GM21576 (cell line): ENCODE measurements at regions not wholly inside any gene's neighbourhood (a gene's known extent, or its start where the extent isn't known, plus 50 kb on each side); places are given as distances from the start of the nearest gene placed in this dataset.
A peak's percentile ranks its signal among the peaks of the same experiment; 100 is the strongest.

Experiments used
- ATAC-seq: cut with Tn5 transposase; IDR thresholded peaks from one replicate; pipeline ENCODE4 v1.9.1; 2021; ENCODE audit warnings: mild to moderate bottlenecking, moderate library complexity; ENCODE audit not compliant: unreplicated experiment

DNA sequence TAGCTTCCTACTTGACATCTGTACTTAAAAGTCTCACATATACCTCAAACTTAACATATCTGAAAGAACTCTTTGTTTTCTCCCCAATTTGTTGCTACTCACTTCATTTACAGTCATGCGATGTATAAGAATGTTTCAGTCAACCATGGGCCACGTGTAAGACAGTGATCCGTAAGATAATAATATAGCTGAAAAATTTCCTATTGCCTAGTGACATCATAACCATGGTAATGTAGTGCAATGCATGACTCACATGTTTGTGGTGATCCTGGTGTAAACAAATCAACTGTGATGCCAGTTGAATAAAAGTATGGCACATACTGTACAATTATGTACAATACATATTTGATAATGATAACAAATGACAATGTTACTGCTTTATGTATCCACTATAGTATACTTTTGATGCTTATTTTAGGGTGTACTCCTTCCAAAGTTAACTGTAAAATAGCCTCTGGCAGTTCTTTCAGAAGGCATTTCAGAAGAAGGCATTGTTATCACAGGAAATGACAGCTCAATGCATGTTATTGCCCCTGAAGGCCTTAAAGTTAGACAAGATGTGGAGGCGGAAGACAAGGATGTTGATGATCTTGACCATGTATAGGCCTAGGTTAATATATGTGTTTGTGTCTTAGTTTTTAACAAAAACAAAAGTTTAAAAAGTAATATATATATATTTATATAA is 579.0 kb downstream of the EPHA7 start:
- ATAC-seq: no peak

DNA sequence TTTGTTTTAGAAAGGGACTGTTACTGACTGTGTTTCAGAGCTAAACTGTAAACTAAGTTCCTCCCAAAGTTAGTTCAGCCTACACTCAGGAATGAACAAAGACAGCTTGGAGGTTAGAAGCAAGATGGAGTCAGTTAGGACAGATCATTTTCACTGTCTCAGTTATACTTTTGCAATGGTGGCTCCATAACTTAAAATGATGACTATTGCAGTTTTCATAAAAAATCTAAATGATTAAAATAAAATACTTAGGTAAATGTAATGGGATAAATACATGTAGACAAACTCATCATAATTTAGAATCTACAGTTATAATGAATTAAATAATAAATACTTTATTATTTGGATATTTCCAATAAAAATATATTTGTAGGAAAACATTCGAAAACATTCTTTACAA is 590.6 kb downstream of the EPHA7 start:
- no peak for ATAC-seq

- no peak for ATAC-seq
These were observed 592.3 kb downstream of the EPHA7 start for GRCh38 chr6:92827104-92827503.

GRCh38 chr6:92826633-92827032 is 592.7 kb downstream of the EPHA7 start:
- no peak for ATAC-seq

DNA sequence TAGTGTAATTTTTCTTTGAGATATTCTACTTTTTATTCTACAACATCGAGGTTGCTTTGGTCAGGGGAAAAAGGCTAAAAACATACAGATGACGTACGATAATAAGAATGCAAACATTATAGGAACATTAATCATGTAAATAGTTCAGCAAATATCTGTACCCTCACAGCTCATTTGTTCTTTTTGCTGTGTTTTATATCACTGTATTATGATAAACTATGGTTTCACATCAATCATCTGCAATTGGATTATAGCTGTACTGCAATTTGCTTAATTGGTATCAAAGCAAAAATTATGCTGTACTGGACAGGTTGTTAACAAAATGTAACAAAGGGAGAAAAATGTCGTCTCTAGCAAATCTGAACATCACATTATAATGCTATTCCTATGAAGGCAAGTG is 597.1 kb downstream of the EPHA7 start:
- no peak for ATAC-seq

GRCh38 chr6:92820601-92821000 is 598.8 kb downstream of the EPHA7 start:
- ATAC-seq: no peak

GRCh38 chr6:92810913-92811312 is 608.4 kb downstream of the EPHA7 start:
- ATAC-seq: peak; percentile 99

DNA sequence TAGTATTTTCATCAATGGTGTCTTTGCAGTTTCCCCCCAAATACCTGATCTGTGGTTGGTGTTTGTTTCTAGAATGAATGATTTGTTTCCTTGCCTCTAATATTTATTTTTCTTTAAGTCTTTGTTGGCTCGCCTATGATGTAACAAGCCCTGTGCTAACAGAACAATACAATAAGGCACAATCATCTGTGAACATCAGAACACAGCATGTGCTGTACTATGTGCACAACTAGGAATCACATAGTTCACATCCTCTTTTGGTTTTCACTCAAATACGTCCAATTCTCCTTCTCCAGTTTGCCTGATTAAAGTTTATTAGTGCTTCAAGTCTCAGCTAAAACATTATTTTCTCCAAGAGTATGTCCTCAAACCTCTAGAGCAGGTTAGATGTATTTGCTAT is 613.1 kb downstream of the EPHA7 start:
- no peak for ATAC-seq

DNA sequence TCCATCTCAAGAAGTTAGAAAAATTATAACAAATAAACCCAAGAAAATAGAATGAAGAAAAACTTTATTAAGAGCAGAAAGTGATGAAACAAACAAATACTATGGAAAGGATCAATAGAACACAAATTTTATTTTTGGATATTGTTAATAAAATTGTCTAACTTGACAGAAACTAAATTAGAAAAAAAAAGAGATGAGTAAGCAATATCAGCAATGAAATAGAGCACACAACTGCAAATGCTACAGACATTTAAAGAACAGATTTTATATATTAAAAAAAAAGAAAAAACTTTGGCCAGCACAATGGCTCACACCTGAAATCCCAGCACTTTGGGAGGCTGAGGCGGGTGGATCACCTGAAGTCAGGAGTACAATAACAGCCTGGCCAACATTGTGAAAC is 628.0 kb downstream of the EPHA7 start:
- no peak for ATAC-seq

DNA sequence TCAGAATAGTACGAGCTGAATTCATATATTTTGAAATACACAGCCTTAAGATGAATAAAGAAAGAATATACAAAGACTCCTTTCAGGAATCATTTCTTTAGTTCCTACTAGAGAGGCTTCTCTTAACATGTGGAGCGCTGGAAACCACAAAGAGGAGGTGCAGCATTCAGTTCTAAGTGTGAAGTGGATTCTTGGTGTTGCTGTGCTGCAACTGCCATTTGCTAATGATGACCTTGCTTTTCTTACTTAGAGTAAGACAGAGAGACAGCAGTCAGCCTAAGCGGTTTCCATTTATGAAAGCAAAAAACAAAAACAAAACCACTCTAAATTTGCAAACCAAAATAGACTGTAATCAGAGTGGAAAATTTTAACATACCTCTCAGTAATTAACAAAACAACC is 629.0 kb downstream of the EPHA7 start:
- ATAC-seq: no peak

GRCh38 chr6:92784235-92784634 is 635.1 kb downstream of the EPHA7 start:
- no peak for ATAC-seq

- ATAC-seq: no peak
These were observed 639.6 kb downstream of the EPHA7 start for GRCh38 chr6:92779746-92780145.

DNA sequence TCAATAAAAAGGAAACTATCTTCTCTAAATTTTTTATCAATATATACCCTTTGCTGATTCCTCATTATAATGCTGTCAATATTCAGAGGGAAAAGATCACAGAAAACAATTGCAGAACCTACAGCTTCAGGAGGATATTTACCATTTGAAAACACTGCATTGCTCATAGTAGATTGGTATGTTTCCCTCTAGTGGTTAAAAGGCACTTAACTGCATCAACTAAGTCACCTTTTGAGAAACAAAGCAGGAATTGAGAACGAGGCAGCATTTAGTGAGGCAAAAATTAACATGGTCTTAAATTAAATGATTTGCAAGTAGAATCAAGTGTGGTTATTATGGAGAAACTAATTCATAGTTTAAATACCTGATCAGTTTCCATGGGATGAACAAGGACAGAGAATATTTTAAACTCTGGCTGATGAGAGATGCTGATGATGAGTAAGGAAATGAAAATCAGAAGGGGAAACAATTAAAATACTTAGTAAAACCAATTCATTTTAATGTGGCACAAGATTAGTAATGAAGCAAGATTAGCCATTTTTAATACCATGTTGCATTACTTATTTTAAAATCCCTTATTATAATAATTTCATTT is 642.1 kb downstream of the EPHA7 start:
- ATAC-seq: peak; percentile 55

DNA sequence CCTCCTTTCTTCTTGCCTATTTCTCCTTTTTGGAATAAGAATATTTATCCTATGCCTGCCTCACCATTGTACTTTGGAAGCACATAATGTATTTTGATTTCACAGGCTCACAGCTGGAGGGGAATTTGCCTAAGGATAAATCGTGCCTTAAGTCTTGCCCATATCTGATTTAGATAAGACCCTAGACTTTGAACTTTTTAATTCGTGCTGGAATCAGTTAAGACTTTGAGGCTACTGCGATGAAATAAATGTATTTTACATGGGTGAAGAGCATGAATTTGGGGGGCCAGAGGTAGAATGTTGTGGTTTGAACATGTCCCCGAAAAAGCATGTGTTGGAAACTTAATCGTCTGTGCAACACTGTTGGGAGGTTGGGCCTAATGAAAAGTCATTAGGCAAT is 648.8 kb downstream of the EPHA7 start:
- ATAC-seq: no peak

GRCh38 chr6:92767101-92767500 is 652.3 kb downstream of the EPHA7 start:
- no peak for ATAC-seq

- ATAC-seq: no peak
These were observed 655.7 kb downstream of the EPHA7 start for GRCh38 chr6:92763680-92764079.

- no peak for ATAC-seq
These were observed 656.1 kb downstream of the EPHA7 start for GRCh38 chr6:92763274-92763584.

DNA sequence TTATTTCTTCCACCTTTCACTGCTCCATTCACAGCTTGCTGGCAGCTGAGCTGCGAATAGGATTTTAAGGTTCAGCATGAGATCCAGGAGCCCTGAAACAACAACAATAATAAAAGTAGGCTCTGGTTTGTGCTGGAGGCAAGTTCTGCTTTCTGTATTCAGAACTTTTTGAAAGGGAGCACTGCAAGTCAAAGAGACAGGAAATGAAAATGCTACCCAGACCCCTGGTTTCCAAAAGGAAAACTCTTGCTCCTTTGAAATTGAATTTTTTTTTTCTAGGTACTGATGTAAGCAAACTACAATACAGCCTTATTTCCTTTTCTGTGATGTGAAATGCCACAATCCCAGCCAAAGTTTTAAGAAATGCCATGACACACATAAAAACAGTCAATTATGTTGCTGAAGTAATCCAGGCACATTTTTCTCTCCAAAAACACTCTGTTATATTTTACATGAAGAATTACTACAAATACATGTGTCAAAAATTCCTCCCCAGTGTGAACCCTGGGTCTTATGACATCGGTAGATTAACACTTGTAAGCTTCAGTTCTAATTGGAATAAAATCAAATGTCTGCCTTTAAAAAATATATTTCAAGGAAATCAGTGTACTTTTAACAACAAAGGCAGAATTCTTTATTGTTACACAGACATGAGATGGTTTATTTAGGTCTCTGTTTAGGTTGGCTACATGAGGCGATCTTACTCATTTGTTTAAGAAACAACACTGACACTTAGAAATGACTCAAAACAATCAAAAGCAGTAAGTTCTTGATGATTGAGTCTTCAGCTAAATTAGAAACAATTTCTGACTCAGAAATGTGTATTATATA is 656.7 kb downstream of the EPHA7 start:
- no peak for ATAC-seq

GRCh38 chr6:92759178-92759577 is 660.2 kb downstream of the EPHA7 start:
- ATAC-seq: no peak

DNA sequence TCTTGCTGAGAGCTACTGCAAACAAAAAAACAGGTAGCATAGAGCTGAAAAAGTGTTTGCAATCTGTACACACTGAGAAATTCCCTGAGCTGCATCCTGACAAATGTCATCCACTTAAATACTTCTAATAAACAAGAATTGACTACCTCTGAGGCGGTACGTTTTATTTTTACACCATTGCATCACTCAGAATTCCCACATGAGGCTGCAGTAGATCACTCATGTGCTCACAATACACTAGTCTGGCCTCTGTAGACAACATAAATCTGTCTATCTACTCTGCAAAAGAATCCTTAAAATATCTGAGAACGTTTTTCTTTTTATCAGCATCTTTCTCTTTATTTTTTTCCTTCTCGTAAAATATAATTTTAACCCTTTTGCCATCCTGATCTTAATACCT is 661.4 kb downstream of the EPHA7 start:
- ATAC-seq: no peak

GRCh38 chr6:92756912-92757311 is 662.4 kb downstream of the EPHA7 start:
- ATAC-seq: no peak

DNA sequence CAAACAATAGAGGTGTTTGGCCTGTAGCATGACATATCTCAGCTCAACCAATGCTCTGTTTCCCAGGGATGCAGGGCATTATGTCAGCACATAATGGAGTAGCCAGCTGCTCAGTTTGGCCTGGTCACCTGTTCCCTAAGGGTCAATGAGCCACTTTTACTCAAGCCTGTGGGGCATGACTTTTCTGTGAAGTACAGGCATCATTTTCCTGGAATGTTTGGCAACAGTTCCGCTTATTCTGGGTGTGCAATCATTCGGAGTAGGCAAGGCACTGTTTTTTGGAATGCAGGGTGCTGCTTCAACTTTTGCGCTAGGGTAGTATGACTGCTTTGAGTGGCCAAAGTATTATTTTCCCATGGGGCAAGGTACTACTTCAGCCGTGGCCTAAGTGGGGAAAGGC is 665.4 kb downstream of the EPHA7 start:
- ATAC-seq: no peak
